CD14-positive monocyte (primary cell): ENCODE measurements at regions not wholly inside any gene's neighbourhood (a gene's known extent, or its start where the extent isn't known, plus 50 kb on each side); places are given as distances from the start of the nearest gene placed in this dataset.

ENCODE experiments used
- DNase-seq, 3 donors: peaks; one replicate each; pipeline ENCODE4 v3.0.0-alpha.2; 2011 to 2022
- H2AFZ ChIP-seq: 2 replicates; pipeline ENCODE4 v1.6.0; 2012; ENCODE audit warnings: mild to moderate bottlenecking, low read depth, low read length, inconsistent platforms; ENCODE audit not compliant: insufficient read depth, poor library complexity, severe bottlenecking
- H3K27ac ChIP-seq, 2 donors: 1 replicate in 1 of 2; 2 replicates in 1 of 2; pipeline ENCODE4 v1.5.1; 2012 to 2013; ENCODE audit warnings: low read length in 2 of 2, control low read depth in 1 of 2, inconsistent platforms in 1 of 2, low read depth in 1 of 2, mild to moderate bottlenecking in 1 of 2
- H3K27me3 ChIP-seq, 2 donors: one replicate each; pipeline versions ENCODE4 v1.6.0 to v1.6.1; 2011 to 2013; ENCODE audit warnings: low read length in 2 of 2; ENCODE audit not compliant: control insufficient read depth in 2 of 2, insufficient read depth in 2 of 2
- H3K36me3 ChIP-seq, 2 donors: replicated peaks in 1 of 2; 1 replicate in 1 of 2; 2 replicates in 1 of 2; pipeline versions ENCODE4 v1.5.1 to v1.6.1; 2012 to 2013; ENCODE audit warnings: low read length in 2 of 2, control low read depth in 1 of 2, inconsistent platforms in 1 of 2, mild to moderate bottlenecking in 1 of 2; ENCODE audit not compliant: insufficient read depth in 2 of 2, control insufficient read depth in 1 of 2
- H3K4me1 ChIP-seq, 2 donors: 1 replicate in 1 of 2; 2 replicates in 1 of 2; pipeline versions ENCODE4 v1.5.1 to v1.6.1; 2012 to 2013; ENCODE audit warnings: low read length in 2 of 2, control low read depth in 1 of 2, inconsistent platforms in 1 of 2, mild to moderate bottlenecking in 1 of 2, moderate library complexity in 1 of 2; ENCODE audit not compliant: insufficient read depth in 2 of 2, control insufficient read depth in 1 of 2
- H3K4me2 ChIP-seq: replicated peaks from 2 replicates; pipeline ENCODE3; 2012; ENCODE audit warnings: low read length, moderate library complexity, mild to moderate bottlenecking; ENCODE audit not compliant: poor library complexity, severe bottlenecking; ENCODE audit errors: extremely low read depth
- H3K4me3 ChIP-seq, 3 experiments: fragments of 200-600 bp in 1 of 3; sonication (generic) in 1 of 3; replicated peaks in 1 of 3; 1 replicate in 2 of 3; 2 replicates in 1 of 3; pipeline ENCODE4 v1.5.1; 2011 to 2013; ENCODE audit warnings: low read length in 3 of 3, mild to moderate bottlenecking in 3 of 3, control low read depth in 2 of 3, low read depth in 2 of 3, inconsistent platforms in 1 of 3, moderate library complexity in 1 of 3
- H3K79me2 ChIP-seq: 2 replicates; pipeline ENCODE4 v1.6.0; 2012; ENCODE audit warnings: mild to moderate bottlenecking, control low read depth, inconsistent platforms, low read length, moderate library complexity; ENCODE audit not compliant: insufficient read depth
- H3K9ac ChIP-seq: 2 replicates; pipeline ENCODE4 v1.6.0; 2017; ENCODE audit warnings: low read length, mild to moderate bottlenecking; ENCODE audit not compliant: insufficient read depth, poor library complexity, severe bottlenecking
- H3K9me3 ChIP-seq, 2 donors: replicated peaks in 1 of 2; 1 replicate in 1 of 2; 2 replicates in 1 of 2; pipeline versions ENCODE4 v1.5.1 to v1.6.1; 2012 to 2013; ENCODE audit warnings: low read length in 2 of 2, control low read depth in 1 of 2; ENCODE audit not compliant: control insufficient read depth in 1 of 2, insufficient read depth in 1 of 2
- H4K20me1 ChIP-seq: 2 replicates; pipeline ENCODE4 v1.6.0; 2012; ENCODE audit warnings: mild to moderate bottlenecking, low read length, control low read depth, moderate library complexity; ENCODE audit not compliant: insufficient read depth
- H3K27ac Mint-ChIP-seq, 7 donors: one replicate each; pipeline ENCODE4 v1.8.0; 2020; ENCODE audit warnings: mild to moderate bottlenecking in 7 of 7, mixed read lengths in 7 of 7, moderate library complexity in 6 of 7, inconsistent platforms in 2 of 7
- H3K27me3 Mint-ChIP-seq, 3 donors: one replicate each; pipeline ENCODE4 v1.8.0; 2021 to 2022; ENCODE audit warnings: low read depth in 3 of 3, mild to moderate bottlenecking in 3 of 3, mixed read lengths in 3 of 3, moderate library complexity in 3 of 3, inconsistent platforms in 1 of 3
- H3K36me3 Mint-ChIP-seq, 2 donors: one replicate each; pipeline ENCODE4 v1.8.0; 2020; ENCODE audit warnings: mixed read lengths in 2 of 2, inconsistent platforms in 1 of 2, mild to moderate bottlenecking in 1 of 2
- H3K4me1 Mint-ChIP-seq: one replicate; pipeline ENCODE4 v1.8.0; 2020; ENCODE audit warnings: mild to moderate bottlenecking, mixed read lengths
- H3K4me3 Mint-ChIP-seq, 2 donors: one replicate each; pipeline ENCODE4 v1.8.0; 2020; ENCODE audit warnings: mild to moderate bottlenecking in 2 of 2, mixed read lengths in 2 of 2, moderate library complexity in 1 of 2
- H3K9me3 Mint-ChIP-seq, 7 donors: one replicate each; pipeline ENCODE4 v1.8.0; 2020 to 2022; ENCODE audit warnings: mixed read lengths in 7 of 7, mild to moderate bottlenecking in 6 of 7, moderate library complexity in 6 of 7, inconsistent platforms in 2 of 7
- WGBS: methylation state at CpG from one replicate; pipeline ENCODE4 v1.1.5; 2013; ENCODE audit warnings: missing lambda C conversion rate; ENCODE audit not compliant: insufficient coverage; 5-methylcytosine and 5-hydroxymethylcytosine counted together
- intact Hi-C, 2 donors: fragments of 100-400 bp; cut with micrococcal nuclease; formaldehyde crosslinking; loops; one replicate each; pipeline versions ENCODE4 v1.15.0 to v1.15.1; 2023
- TF ChIP-seq, protein P1 (sequence below): fragments of 200-600 bp; IDR thresholded peaks from one replicate; pipeline ENCODE4 v1.8.0; 2022; ENCODE audit warnings: antibody characterized with exemption, mild to moderate bottlenecking

DNA sequence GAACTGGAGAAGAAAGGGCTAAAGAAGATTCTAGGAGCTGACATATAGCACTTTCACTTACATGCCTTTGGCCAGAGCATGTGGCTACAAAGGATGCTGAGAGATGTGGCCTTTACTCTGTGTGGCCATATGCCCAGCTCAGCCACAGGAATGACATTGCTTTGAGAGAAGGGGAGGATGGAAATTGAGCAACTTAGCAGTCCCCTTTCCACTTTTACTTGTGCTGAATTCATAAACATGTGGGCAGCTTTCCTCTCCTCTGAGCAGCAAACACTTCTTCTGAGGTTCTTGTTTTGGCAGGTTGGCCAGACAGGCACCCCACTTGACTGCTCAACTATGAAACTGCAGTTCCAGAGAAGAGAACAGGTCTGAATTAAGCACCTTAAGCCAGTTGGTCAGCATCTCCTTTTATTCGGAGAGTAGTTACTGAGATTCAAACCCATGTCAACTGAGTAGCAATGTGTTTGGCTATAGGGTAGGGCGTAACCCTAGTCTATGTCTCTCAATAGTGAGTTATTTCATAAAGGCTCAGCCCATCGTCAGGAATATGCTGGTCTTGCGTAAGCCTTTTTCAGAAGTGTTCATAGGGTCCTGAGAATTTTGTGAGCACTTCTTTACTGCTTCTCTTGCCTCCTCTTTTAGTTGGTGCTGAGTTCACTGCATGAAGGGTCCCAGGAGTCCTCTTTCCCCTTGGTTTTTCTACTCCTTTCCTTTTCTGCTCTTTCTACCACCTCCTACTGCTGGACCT is 134.5 kb downstream of the PALM2AKAP2 start:
- peaks cover 3% of the 10 kb centered on the region for H3K4me1 Mint-ChIP-seq
- Histone ChIP-seq H3K4me3 (no peak overlapping the region), H3K4me1 (no peaks in the 10 kb centered on the region), H3K9ac (no peak overlapping the region), H3K36me3 (no peaks in the 10 kb centered on the region), H3K27ac (no peak overlapping the region), H3K4me2 (no peak overlapping the region), H4K20me1 (no peaks in the 10 kb centered on the region), H3K79me2 (no peaks in the 10 kb centered on the region), H3K9me3 (no peaks in the 10 kb centered on the region), H3K27me3 (no peaks in the 10 kb centered on the region), H2AFZ (no peak overlapping the region)
- peaks cover 0 to 7% (median 2%) of the 10 kb centered on the region in 3 donors for H3K27me3 Mint-ChIP-seq
- no peaks in the 10 kb centered on the region for H3K36me3 Mint-ChIP-seq
- 67% methylated on average over 3 of the region's 4 CpGs for WGBS
- peaks cover 0 to 2% (median 0%) of the 10 kb centered on the region in 7 donors for H3K9me3 Mint-ChIP-seq
- intact Hi-C loops, result no loop called here
- no peak for DNase-seq
- H3K27ac Mint-ChIP-seq, result no peak overlapping the region
- TF ChIP-seq, protein P1, sequence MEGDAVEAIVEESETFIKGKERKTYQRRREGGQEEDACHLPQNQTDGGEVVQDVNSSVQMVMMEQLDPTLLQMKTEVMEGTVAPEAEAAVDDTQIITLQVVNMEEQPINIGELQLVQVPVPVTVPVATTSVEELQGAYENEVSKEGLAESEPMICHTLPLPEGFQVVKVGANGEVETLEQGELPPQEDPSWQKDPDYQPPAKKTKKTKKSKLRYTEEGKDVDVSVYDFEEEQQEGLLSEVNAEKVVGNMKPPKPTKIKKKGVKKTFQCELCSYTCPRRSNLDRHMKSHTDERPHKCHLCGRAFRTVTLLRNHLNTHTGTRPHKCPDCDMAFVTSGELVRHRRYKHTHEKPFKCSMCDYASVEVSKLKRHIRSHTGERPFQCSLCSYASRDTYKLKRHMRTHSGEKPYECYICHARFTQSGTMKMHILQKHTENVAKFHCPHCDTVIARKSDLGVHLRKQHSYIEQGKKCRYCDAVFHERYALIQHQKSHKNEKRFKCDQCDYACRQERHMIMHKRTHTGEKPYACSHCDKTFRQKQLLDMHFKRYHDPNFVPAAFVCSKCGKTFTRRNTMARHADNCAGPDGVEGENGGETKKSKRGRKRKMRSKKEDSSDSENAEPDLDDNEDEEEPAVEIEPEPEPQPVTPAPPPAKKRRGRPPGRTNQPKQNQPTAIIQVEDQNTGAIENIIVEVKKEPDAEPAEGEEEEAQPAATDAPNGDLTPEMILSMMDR, result no peak
- no peak overlapping the region for H3K4me3 Mint-ChIP-seq

DNA sequence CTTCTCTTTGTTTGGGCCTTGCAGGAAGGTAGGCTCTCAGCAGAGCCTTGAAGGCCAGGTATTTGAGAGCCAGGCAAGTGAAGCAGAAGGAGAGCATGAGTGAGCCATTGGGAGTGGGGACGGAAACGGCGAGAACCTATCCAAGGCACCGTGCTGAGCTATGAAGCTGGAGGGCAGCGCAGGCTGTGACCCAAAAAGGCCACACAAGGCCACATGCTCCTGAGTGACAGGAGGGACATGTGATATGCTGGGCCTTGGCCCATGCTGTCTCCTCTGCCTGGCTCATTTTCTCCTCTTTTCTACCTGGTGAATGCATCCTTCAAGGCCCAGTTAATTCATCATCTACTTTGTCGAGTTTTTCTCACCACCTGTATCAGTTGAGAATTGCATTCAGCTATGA is 136.3 kb downstream of the PALM2AKAP2 start:
- no peaks in the 10 kb centered on the region for H3K36me3 Mint-ChIP-seq
- Histone ChIP-seq H3K27ac (no peak overlapping the region), H3K4me3 (no peak overlapping the region), H3K79me2 (no peaks in the 10 kb centered on the region), H4K20me1 (no peaks in the 10 kb centered on the region), H3K9ac (no peak overlapping the region), H3K36me3 (no peaks in the 10 kb centered on the region), H3K27me3 (no peaks in the 10 kb centered on the region), H3K4me2 (no peak overlapping the region), H3K9me3 (no peaks in the 10 kb centered on the region), H3K4me1 (no peaks in the 10 kb centered on the region), H2AFZ (no peak overlapping the region)
- H3K27me3 Mint-ChIP-seq, result peaks cover 0 to 7% (median 2%) of the 10 kb centered on the region in 3 donors
- no peak overlapping the region for H3K27ac Mint-ChIP-seq
- TF ChIP-seq, protein P1, result no peak
- whole genome bisulfite sequencing, result 95% methylated on average over 6 of the region's 6 CpGs
- intact Hi-C loops, result no loop called here
- H3K9me3 Mint-ChIP-seq, result peaks cover 0 to 2% (median 0%) of the 10 kb centered on the region in 7 donors
- H3K4me3 Mint-ChIP-seq, result no peak overlapping the region
- peaks cover 3% of the 10 kb centered on the region for H3K4me1 Mint-ChIP-seq
- DNase-seq, result no peak
